GM23338 (cell line): ENCODE measurements at regions not wholly inside any gene's neighbourhood (a gene's known extent, or its start where the extent isn't known, plus 50 kb on each side); places are given as distances from the start of the nearest gene placed in this dataset.

Experiments
- JUNB ChIP-seq: IDR thresholded peaks from one replicate; pipeline ENCODE4 v1.6.1; 2016; ENCODE audit warnings: antibody characterized with exemption; ENCODE audit not compliant: unreplicated experiment
- STAT1 ChIP-seq: IDR thresholded peaks from one replicate; pipeline ENCODE4 v1.6.1; 2016; ENCODE audit warnings: antibody characterized with exemption; ENCODE audit not compliant: unreplicated experiment
- ZNF114 ChIP-seq: fragments of 250-450 bp; sonication (Bioruptor Pico); IDR thresholded peaks from 2 replicates; pipeline ENCODE4 v1.5.0; 2020; ENCODE audit warnings: mild to moderate bottlenecking, moderate library complexity
- TF ChIP-seq, protein P1 (sequence below): IDR thresholded peaks from one replicate; pipeline ENCODE4 v1.6.1; 2018; ENCODE audit warnings: antibody characterized with exemption; ENCODE audit not compliant: unreplicated experiment
- TF ChIP-seq, protein P2 (sequence below), 2 experiments: fragments of 200-600 bp in 1 of 2; sonication (generic) in 1 of 2; conservative IDR thresholded peaks; 2 replicates each; pipeline versions ENCODE4 v1.5.1 to v1.6.1; 2016 to 2017; ENCODE audit warnings: antibody characterized with exemption in 2 of 2, low read depth in 2 of 2, mild to moderate bottlenecking in 2 of 2, moderate library complexity in 1 of 2

DNA sequence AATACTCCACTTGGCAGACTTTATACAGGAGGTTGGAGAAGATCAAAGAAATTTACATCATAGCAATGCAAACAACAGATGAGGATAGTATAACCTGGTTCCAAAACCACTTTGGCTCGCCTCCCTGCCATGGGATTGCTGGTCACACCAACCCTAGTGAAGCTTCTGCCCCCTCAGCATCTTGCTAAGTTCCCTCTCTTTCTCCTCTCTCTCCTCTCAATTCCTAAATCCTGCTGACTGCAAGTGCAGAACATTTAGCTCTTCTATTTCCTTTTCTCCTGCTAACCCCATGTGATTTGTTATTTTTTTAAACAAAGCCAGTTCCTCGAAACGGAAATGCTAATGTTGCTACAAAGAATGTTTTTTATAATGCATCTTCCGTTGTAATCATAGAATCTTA lies 50.3 kb upstream of the LY86 start (continued):
- TF ChIP-seq ZNF114 (CRISPR knock-in tag), result no peak
- no peak for TF ChIP-seq STAT1
- TF ChIP-seq, protein P1, sequence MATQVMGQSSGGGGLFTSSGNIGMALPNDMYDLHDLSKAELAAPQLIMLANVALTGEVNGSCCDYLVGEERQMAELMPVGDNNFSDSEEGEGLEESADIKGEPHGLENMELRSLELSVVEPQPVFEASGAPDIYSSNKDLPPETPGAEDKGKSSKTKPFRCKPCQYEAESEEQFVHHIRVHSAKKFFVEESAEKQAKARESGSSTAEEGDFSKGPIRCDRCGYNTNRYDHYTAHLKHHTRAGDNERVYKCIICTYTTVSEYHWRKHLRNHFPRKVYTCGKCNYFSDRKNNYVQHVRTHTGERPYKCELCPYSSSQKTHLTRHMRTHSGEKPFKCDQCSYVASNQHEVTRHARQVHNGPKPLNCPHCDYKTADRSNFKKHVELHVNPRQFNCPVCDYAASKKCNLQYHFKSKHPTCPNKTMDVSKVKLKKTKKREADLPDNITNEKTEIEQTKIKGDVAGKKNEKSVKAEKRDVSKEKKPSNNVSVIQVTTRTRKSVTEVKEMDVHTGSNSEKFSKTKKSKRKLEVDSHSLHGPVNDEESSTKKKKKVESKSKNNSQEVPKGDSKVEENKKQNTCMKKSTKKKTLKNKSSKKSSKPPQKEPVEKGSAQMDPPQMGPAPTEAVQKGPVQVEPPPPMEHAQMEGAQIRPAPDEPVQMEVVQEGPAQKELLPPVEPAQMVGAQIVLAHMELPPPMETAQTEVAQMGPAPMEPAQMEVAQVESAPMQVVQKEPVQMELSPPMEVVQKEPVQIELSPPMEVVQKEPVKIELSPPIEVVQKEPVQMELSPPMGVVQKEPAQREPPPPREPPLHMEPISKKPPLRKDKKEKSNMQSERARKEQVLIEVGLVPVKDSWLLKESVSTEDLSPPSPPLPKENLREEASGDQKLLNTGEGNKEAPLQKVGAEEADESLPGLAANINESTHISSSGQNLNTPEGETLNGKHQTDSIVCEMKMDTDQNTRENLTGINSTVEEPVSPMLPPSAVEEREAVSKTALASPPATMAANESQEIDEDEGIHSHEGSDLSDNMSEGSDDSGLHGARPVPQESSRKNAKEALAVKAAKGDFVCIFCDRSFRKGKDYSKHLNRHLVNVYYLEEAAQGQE, result no peak
- TF ChIP-seq JUNB, result no peak
- TF ChIP-seq, protein P2, sequence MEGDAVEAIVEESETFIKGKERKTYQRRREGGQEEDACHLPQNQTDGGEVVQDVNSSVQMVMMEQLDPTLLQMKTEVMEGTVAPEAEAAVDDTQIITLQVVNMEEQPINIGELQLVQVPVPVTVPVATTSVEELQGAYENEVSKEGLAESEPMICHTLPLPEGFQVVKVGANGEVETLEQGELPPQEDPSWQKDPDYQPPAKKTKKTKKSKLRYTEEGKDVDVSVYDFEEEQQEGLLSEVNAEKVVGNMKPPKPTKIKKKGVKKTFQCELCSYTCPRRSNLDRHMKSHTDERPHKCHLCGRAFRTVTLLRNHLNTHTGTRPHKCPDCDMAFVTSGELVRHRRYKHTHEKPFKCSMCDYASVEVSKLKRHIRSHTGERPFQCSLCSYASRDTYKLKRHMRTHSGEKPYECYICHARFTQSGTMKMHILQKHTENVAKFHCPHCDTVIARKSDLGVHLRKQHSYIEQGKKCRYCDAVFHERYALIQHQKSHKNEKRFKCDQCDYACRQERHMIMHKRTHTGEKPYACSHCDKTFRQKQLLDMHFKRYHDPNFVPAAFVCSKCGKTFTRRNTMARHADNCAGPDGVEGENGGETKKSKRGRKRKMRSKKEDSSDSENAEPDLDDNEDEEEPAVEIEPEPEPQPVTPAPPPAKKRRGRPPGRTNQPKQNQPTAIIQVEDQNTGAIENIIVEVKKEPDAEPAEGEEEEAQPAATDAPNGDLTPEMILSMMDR (conservative IDR thresholded peaks at IDR 0.05; ENCODE audit: low read depth in 2 of 2), result no peak
